ENCODE measurements at regions not wholly inside any gene's neighbourhood (a gene's known extent, or its start where the extent isn't known, plus 50 kb on each side); places are given as distances from the start of the nearest gene placed in this dataset.

GRCh38 chr1:187996780-187997179 lies 1168.0 kb downstream of the PLA2G4A start:
- TF ChIP-seq ZFP36 (IDR thresholded peaks at IDR 0.05; ENCODE audit: borderline replicate concordance, partially characterized antibody) (no peak), CTCF (IDR thresholded peaks at IDR 0.05) (no peak), POLR2AphosphoS2 (conservative IDR thresholded peaks at IDR 0.05; ENCODE audit: low read length) (no peak), BCL3 (IDR thresholded peaks at IDR 0.05) (no peak), E2F6 (IDR thresholded peaks at IDR 0.05; ENCODE audit: borderline replicate concordance, low read depth) (no peak), HOXA7 (CRISPR knock-in tag; IDR thresholded peaks at IDR 0.05) (no peak), ESRRA (IDR thresholded peaks at IDR 0.05; ENCODE audit: borderline replicate concordance, low read length) (no peak), FOSL2 (IDR thresholded peaks at IDR 0.05) (no peak), FOSL2 (CRISPR knock-in tag; IDR thresholded peaks at IDR 0.05) (no peak), POLR2A (IDR thresholded peaks at IDR 0.05; ENCODE audit: low read length) (no peak), CHD2 (IDR thresholded peaks at IDR 0.05; ENCODE audit: low read length, partially characterized antibody) (no peak), MAX (IDR thresholded peaks at IDR 0.05) (no peak), REST (IDR thresholded peaks at IDR 0.05) (no peak)

All from A549 (cell line).